GM18526 (cell line): ENCODE measurements at regions not wholly inside any gene's neighbourhood (a gene's known extent, or its start where the extent isn't known, plus 50 kb on each side); places are given as distances from the start of the nearest gene placed in this dataset.

ENCODE experiments used
- POLR2A ChIP-seq: IDR thresholded peaks from 3 replicates; pipeline ENCODE4 v1.6.1; 2011; ENCODE audit not compliant: insufficient read length; ENCODE audit errors: extremely low read depth

DNA sequence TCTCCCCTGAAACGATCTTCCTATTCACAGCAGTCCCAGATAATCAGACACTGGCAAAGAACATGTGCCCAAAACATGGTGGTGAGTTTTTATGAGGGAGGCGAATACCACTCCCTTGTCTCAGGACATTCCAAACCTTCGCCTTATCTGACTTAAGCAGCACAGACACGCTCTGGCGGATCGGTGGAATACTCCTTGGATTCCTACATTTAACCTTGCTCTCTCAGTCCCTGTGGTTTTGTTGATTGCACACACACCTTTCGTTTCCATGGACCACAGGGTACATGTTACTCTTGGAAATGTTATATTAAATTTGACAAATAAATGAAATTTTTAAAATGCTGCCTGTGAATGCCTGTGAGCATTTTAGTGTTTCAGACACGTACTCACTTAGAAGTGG is 87.8 kb upstream of the CPEB4 start:
- no peak for TF ChIP-seq POLR2A

DNA sequence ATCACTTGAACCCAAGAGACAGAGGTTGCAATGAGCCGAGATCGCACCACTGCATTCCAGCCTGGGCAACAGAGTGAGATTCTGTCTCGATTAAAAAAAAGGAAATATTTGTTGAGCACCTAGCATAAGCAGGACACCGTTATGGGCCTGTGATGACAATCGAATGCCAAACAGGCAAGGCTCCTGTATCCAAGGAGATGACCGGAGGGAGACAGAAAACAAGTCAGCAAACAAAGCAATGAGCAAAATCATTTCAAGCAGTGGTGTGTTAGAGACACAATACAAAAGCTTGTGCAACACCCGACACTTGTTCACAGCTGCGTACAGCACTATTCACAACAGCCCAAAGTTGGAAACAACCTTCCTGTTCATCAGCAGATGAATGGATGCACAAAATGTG is 87.1 kb upstream of the CPEB4 start:
- no peak for TF ChIP-seq POLR2A

DNA sequence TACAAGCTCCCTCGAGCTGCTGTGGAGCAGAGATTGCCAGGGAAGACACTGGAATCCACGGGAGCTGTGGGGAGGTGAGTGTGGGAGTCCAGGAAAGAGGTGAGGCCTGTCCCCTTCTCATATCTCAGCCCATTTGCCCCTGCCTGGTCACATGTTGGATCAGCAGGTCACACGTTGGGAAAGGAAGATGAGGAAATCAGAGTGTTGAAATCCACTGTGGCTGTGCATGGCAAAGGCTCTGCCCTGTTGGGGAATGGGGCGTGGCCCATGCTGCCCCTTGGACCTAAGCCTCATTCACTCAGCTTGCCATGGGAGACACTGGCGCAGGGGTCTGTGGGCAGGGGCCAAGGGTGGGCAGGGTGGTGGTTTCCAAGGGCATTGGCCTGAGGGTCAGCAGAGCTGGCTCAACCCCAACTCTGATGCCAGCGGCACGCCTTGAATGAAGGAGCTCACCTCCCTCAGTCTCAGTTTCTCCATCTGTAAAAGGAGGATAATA is 85.4 kb upstream of the CPEB4 start:
- no peak for TF ChIP-seq POLR2A

DNA sequence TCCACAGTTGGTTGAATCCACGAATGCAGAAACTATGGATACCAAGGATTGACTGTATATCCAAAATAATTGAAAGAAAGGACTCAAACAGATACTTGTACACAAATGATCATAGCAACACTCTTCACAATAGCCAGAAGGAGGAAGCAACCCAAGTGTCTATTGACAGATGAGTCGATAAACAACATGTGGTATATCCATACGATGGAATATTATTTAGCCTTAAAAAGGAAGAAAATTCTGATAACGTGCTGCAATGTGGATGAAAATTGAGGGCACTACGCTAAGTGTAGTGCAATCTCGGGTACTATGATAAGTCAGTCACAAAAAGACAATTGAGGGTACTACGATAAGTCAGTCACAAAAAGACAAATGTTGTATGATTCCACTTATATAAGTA is 83.6 kb upstream of the CPEB4 start:
- no peak for TF ChIP-seq POLR2A

DNA sequence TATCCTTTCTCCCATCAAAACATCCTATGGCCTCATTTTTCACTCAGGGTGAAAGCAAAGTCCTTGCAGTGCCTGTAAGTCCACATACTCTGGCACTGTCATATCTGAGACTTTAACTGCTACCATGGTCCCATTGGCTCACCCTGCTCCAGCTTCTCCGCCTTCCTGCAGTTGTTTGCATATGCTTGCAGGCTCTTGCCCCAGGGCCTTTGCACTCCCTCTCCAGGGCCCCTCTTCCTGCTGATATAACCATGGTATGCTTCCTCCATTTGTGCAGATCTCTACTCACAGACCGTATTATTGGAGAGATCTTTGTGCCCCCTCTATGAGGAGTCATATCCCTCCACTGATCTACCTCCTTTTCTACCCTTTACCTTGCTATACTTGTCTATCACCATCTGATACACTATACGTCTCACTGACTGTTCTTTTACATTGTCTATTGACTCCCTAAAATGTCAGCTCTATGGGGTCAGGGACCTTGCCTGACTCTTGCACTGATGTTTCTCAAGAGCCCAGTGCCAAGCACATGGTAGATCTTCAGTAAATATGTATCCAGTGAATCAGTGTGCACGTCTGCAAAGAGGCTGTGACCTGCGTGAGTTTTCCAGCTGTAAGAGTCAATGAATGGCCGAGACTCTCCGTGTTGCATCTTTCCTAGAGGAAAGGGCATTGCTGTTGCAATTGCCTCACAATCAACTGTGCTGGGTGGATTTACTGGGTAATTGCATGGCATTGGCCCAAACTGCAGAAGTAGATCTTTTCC is 81.7 kb upstream of the CPEB4 start:
- no peak for TF ChIP-seq POLR2A

GRCh38 chr5:173807181-173807655 is 80.9 kb upstream of the CPEB4 start:
- no peak for TF ChIP-seq POLR2A

GRCh38 chr5:173808079-173808808 is 79.9 kb upstream of the CPEB4 start:
- TF ChIP-seq POLR2A: no peak

DNA sequence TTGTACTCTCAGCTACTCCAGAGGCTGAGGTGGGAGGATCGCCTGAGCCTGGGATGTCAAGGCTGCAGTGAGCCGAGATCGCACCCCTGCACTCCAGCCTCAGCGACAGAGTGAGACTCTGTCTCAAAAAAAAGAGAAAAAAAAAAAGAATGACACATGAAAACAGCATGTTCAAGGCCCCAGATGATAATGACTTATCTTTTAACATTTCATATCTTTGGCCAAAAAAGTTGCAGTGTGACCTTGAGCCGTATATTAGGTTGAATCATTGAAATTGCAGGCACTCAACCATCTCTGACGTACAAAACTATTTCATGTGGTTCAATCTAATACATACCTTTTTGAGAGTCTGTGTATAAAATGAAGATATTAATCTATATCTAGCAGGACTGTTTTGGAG is 79.1 kb upstream of the CPEB4 start:
- no peak for TF ChIP-seq POLR2A

DNA sequence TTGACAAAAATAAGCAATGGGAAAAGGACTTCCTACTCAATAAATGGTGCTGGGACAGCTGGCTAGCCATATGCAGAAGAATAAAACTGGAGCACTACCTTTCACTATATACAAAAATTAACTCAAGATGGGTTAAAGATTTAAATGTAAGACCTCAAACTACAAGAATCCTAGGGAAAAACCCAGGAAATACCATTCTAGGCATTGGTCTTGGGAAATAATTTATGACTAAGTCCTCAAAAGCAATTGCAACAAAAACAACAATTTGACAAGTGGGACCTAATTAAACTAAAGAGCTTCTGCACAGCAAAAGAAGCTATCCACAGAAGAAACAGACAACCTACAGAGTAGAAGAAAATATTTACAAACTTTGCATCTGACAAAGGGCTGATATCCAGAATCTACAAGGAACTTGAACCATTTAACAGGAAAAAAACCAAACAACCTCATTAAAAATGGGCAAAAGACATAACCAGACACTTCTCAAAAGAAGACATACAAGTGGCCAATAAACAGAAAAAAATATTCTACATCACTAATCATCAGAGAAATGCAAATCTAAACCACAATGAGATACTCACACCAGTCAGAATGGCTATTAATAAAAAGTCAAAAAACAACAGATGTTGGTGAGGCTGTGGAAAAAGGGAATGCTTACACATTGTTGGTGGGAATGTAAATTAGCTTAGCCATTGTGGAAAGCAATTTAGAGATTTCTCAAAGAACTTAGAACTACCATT is 75.2 kb upstream of the CPEB4 start:
- no peak for TF ChIP-seq POLR2A

GRCh38 chr5:173814053-173814452 is 74.1 kb upstream of the CPEB4 start:
- TF ChIP-seq POLR2A: no peak

DNA sequence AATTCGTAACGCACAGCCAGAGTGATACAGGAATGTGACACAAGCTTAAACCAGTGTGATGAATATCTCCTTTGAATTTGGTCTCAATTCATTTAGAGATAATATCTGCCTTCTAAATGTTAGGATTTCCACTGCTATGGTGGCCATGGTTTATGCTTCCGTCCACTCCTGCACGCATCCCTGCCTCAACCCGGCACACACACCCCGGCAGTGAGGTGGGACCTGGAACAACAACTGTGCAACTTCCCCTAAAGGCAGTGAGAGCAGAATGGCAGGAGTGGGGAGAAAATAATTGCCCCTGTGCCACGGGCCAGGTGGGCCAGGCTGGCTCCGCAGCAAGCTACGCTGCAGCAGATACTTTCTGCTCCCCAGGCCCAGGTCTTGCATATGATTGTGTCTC is 72.6 kb upstream of the CPEB4 start:
- no peak for TF ChIP-seq POLR2A

DNA sequence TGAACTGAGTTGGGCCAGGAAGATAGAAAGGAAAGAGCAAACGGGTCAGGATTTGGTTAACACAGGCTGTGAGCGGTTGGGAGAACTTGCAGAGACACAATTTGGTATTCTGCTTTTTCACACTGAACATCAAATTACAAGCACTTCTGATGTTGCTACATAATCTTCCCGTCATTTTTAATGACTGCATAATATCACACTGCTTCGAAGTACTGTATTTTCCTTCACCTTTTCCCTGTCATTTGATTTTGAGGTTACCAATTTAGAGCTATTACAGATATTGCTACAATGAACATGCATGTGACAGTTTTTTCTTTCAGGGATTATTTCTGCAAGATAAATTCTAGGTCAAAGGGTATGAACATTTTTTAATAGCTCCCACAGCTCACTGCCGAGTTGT is 71.4 kb upstream of the CPEB4 start:
- no peak for TF ChIP-seq POLR2A

- TF ChIP-seq POLR2A: no peak
Observed at GRCh38 chr5:173817561-173817960, 70.6 kb upstream of the CPEB4 start.

DNA sequence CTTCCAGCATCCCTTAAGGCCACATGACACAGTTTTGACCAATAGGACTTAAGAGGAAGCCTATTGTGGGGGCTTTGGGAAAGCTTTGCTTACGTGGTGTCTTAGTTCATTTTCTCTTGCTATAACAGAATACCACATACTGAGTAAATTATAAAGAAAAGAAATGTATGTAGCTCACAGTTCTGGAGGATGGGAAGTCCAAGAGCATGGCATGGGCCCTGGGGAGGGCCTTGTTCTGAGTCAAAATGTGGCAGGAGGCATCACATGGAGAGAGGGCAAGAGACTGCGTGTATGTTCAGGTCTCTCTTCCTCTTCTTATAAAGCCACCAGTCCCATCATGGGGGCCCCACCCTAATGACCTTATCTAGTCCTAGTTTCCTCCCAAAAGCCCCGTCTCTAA is 68.6 kb upstream of the CPEB4 start:
- TF ChIP-seq POLR2A: no peak

- TF ChIP-seq POLR2A: no peak
Observed at GRCh38 chr5:173823274-173823644, 64.9 kb upstream of the CPEB4 start.
